Trophoblast cell (in vitro differentiated cells and primary cell): ENCODE measurements at regions not wholly inside any gene's neighbourhood (a gene's known extent, or its start where the extent isn't known, plus 50 kb on each side); places are given as distances from the start of the nearest gene placed in this dataset.

Experiments
- DNase-seq, 2 donors: peaks; one replicate each; pipeline ENCODE4 v3.0.0-alpha.2; 2016
- H2AFZ ChIP-seq: 2 replicates; pipeline ENCODE4 v1.6.1; 2013; ENCODE audit warnings: low read length, moderate library complexity, mild to moderate bottlenecking; ENCODE audit not compliant: insufficient read depth, poor library complexity
- H2AK5ac ChIP-seq: 2 replicates; pipeline ENCODE4 v1.6.1; 2013; ENCODE audit warnings: mild to moderate bottlenecking, low read length
- H2BK120ac ChIP-seq: 2 replicates; pipeline ENCODE4 v1.6.1; 2013; ENCODE audit warnings: low read length, mild to moderate bottlenecking, moderate library complexity; ENCODE audit not compliant: insufficient read depth, poor library complexity
- H2BK12ac ChIP-seq: 2 replicates; pipeline ENCODE4 v1.6.1; 2013; ENCODE audit warnings: mild to moderate bottlenecking, low read length, moderate library complexity
- H2BK5ac ChIP-seq: 2 replicates; pipeline ENCODE4 v1.6.1; 2013; ENCODE audit warnings: low read length, low read depth, moderate library complexity, mild to moderate bottlenecking; ENCODE audit not compliant: poor library complexity
- H3K14ac ChIP-seq: 2 replicates; pipeline ENCODE4 v1.6.1; 2013; ENCODE audit warnings: mild to moderate bottlenecking, low read length
- H3K18ac ChIP-seq: 2 replicates; pipeline ENCODE4 v1.6.1; 2013; ENCODE audit warnings: mild to moderate bottlenecking, low read length
- H3K23ac ChIP-seq: 2 replicates; pipeline ENCODE4 v1.6.1; 2013; ENCODE audit warnings: low read length
- H3K27ac ChIP-seq: 2 replicates; pipeline ENCODE4 v1.5.1; 2013; ENCODE audit warnings: low read depth, mild to moderate bottlenecking, inconsistent platforms, low read length, moderate library complexity
- H3K27me3 ChIP-seq: 2 replicates; pipeline ENCODE4 v1.6.1; 2013; ENCODE audit warnings: inconsistent platforms, mild to moderate bottlenecking, low read length, moderate library complexity; ENCODE audit not compliant: insufficient read depth
- H3K36me3 ChIP-seq, 2 experiments: 1 replicate in 1 of 2; 2 replicates in 1 of 2; pipeline ENCODE4 v1.6.1; 2013; ENCODE audit warnings: low read length in 2 of 2, mild to moderate bottlenecking in 2 of 2, moderate library complexity in 1 of 2; ENCODE audit not compliant: insufficient read depth in 2 of 2, control insufficient read depth in 1 of 2
- H3K4ac ChIP-seq: 2 replicates; pipeline ENCODE4 v1.6.1; 2013; ENCODE audit warnings: low read depth, mild to moderate bottlenecking, low read length, moderate library complexity
- H3K4me1 ChIP-seq, 2 experiments: 1 replicate in 1 of 2; 2 replicates in 1 of 2; pipeline ENCODE4 v1.6.1; 2013; ENCODE audit warnings: low read length in 2 of 2, mild to moderate bottlenecking in 2 of 2, moderate library complexity in 1 of 2; ENCODE audit not compliant: insufficient read depth in 2 of 2, control insufficient read depth in 1 of 2
- H3K4me2 ChIP-seq: 2 replicates; pipeline ENCODE4 v1.6.1; 2013; ENCODE audit warnings: inconsistent platforms, mild to moderate bottlenecking, low read length, moderate library complexity
- H3K4me3 ChIP-seq: 2 replicates; pipeline ENCODE4 v1.5.1; 2013; ENCODE audit warnings: mild to moderate bottlenecking, low read depth, low read length, inconsistent platforms
- H3K79me1 ChIP-seq: one replicate; pipeline ENCODE4 v1.6.1; 2013; ENCODE audit warnings: low read length
- H3K79me2 ChIP-seq: 2 replicates; pipeline ENCODE4 v1.6.1; 2013; ENCODE audit warnings: low read length, mild to moderate bottlenecking; ENCODE audit not compliant: control insufficient read depth, insufficient read depth, poor library complexity
- H3K9ac ChIP-seq: 2 replicates; pipeline ENCODE4 v1.6.1; 2013; ENCODE audit warnings: mild to moderate bottlenecking, low read length
- H3K9me3 ChIP-seq: 2 replicates; pipeline ENCODE4 v1.6.1; 2013; ENCODE audit warnings: low read depth, mild to moderate bottlenecking, control low read depth, inconsistent platforms, low read length; ENCODE audit not compliant: insufficient read depth
- H4K12ac ChIP-seq: 2 replicates; pipeline ENCODE4 v1.6.1; 2013; ENCODE audit warnings: low read depth, mild to moderate bottlenecking, low read length, moderate library complexity
- H4K8ac ChIP-seq: 2 replicates; pipeline ENCODE4 v1.6.1; 2013; ENCODE audit warnings: low read depth, mild to moderate bottlenecking, low read length, moderate library complexity
- H4K91ac ChIP-seq: one replicate; pipeline ENCODE4 v1.6.1; 2013; ENCODE audit warnings: low read depth, mild to moderate bottlenecking, low read length, moderate library complexity
- WGBS: extraction: QIAGEN DNeasy Blood & Tissue Kit; methylation state at CpG from one replicate; pipeline ENCODE4 v1.1.7; 2013; ENCODE audit warnings: missing lambda C conversion rate; ENCODE audit not compliant: insufficient read length, insufficient coverage; ENCODE audit errors: extremely low coverage; 5-methylcytosine and 5-hydroxymethylcytosine counted together

- H3K27ac ChIP-seq, result no peak overlapping the region
- no peak overlapping the region for H2BK120ac ChIP-seq
- H3K9ac ChIP-seq, result no peak overlapping the region
- no peak overlapping the region for H2AK5ac ChIP-seq
- no peak overlapping the region for H3K14ac ChIP-seq
- no peaks in the 10 kb centered on the region for H3K36me3 ChIP-seq
- no peaks in the 10 kb centered on the region for H3K79me1 ChIP-seq
- no peak overlapping the region for H3K4me2 ChIP-seq
- WGBS, result no CpG with 5 or more reads among the region's 3 CpGs
- no peak overlapping the region for H2BK12ac ChIP-seq
- H3K79me2 ChIP-seq, result no peaks in the 10 kb centered on the region
- no peak overlapping the region for H2BK5ac ChIP-seq
- H3K23ac ChIP-seq, result no peak overlapping the region
- H4K12ac ChIP-seq, result no peak overlapping the region
- H3K4ac ChIP-seq, result no peak overlapping the region
- no peak overlapping the region for H4K91ac ChIP-seq
- no peak overlapping the region for H4K8ac ChIP-seq
- no peaks in the 10 kb centered on the region for H3K9me3 ChIP-seq
- peak; percentile 58 to 90 for DNase-seq
- H3K4me3 ChIP-seq, result no peak overlapping the region
- H3K27me3 ChIP-seq, result no peaks in the 10 kb centered on the region
- no peak overlapping the region for H2AFZ ChIP-seq
- no peak overlapping the region for H3K18ac ChIP-seq
- H3K4me1 ChIP-seq, result no peaks in the 10 kb centered on the region
These were observed 423.3 kb upstream of the GRM7 start for GRCh38 chr3:6437631-6438030.

- no peak overlapping the region for H3K18ac ChIP-seq
- no peak overlapping the region for H3K4me3 ChIP-seq
- no peak overlapping the region for H3K27ac ChIP-seq
- no peak overlapping the region for H2AFZ ChIP-seq
- no peaks in the 10 kb centered on the region for H3K9me3 ChIP-seq
- H3K14ac ChIP-seq, result no peak overlapping the region
- WGBS, result no CpG with 5 or more reads among the region's 3 CpGs
- H3K79me2 ChIP-seq, result no peaks in the 10 kb centered on the region
- no peak overlapping the region for H2BK5ac ChIP-seq
- no peaks in the 10 kb centered on the region for H3K79me1 ChIP-seq
- no peaks in the 10 kb centered on the region for H3K4me1 ChIP-seq
- H3K23ac ChIP-seq, result no peak overlapping the region
- H2AK5ac ChIP-seq, result no peak overlapping the region
- H4K8ac ChIP-seq, result no peak overlapping the region
- no peaks in the 10 kb centered on the region for H3K36me3 ChIP-seq
- no peak overlapping the region for H4K12ac ChIP-seq
- H4K91ac ChIP-seq, result no peak overlapping the region
- H3K4me2 ChIP-seq, result no peak overlapping the region
- DNase-seq, result peak; percentile 5 to 62
- H3K9ac ChIP-seq, result no peak overlapping the region
- no peaks in the 10 kb centered on the region for H3K27me3 ChIP-seq
- no peak overlapping the region for H3K4ac ChIP-seq
- H2BK12ac ChIP-seq, result no peak overlapping the region
- H2BK120ac ChIP-seq, result no peak overlapping the region
These were observed 422.9 kb upstream of the GRM7 start for GRCh38 chr3:6438031-6438430.

- H3K79me1 ChIP-seq, result no peaks in the 10 kb centered on the region
- no peak overlapping the region for H3K4me2 ChIP-seq
- H3K4ac ChIP-seq, result no peak overlapping the region
- H3K4me3 ChIP-seq, result no peak overlapping the region
- H4K91ac ChIP-seq, result no peak overlapping the region
- DNase-seq, result no peak
- no peak overlapping the region for H2BK12ac ChIP-seq
- H3K4me1 ChIP-seq, result no peaks in the 10 kb centered on the region
- no peak overlapping the region for H2AFZ ChIP-seq
- no peak overlapping the region for H2BK5ac ChIP-seq
- H3K9me3 ChIP-seq, result no peaks in the 10 kb centered on the region
- no peak overlapping the region for H3K14ac ChIP-seq
- no peak overlapping the region for H3K23ac ChIP-seq
- H3K79me2 ChIP-seq, result no peaks in the 10 kb centered on the region
- no peak overlapping the region for H3K27ac ChIP-seq
- no peak overlapping the region for H3K9ac ChIP-seq
- H3K27me3 ChIP-seq, result no peaks in the 10 kb centered on the region
- no peak overlapping the region for H2BK120ac ChIP-seq
- H3K36me3 ChIP-seq, result no peaks in the 10 kb centered on the region
- H2AK5ac ChIP-seq, result no peak overlapping the region
- H4K8ac ChIP-seq, result no peak overlapping the region
- WGBS, result no CpG with 5 or more reads among the region's 8 CpGs
- no peak overlapping the region for H4K12ac ChIP-seq
- no peak overlapping the region for H3K18ac ChIP-seq
These were observed 421.7 kb upstream of the GRM7 start for GRCh38 chr3:6439226-6439625.

GRCh38 chr3:6439824-6440223 lies 421.1 kb upstream of the GRM7 start:
- no peak overlapping the region for H3K23ac ChIP-seq
- H3K18ac ChIP-seq, result no peak overlapping the region
- peaks cover 0 to under 1% of the 10 kb centered on the region in 2 experiments for H3K4me1 ChIP-seq
- no peak overlapping the region for H4K91ac ChIP-seq
- no peak overlapping the region for H3K4ac ChIP-seq
- H3K27me3 ChIP-seq, result no peaks in the 10 kb centered on the region
- no peaks in the 10 kb centered on the region for H3K36me3 ChIP-seq
- no peaks in the 10 kb centered on the region for H3K9me3 ChIP-seq
- no peak overlapping the region for H2AFZ ChIP-seq
- H2BK5ac ChIP-seq, result no peak overlapping the region
- H3K79me2 ChIP-seq, result no peaks in the 10 kb centered on the region
- H4K8ac ChIP-seq, result no peak overlapping the region
- H3K27ac ChIP-seq, result no peak overlapping the region
- no peak overlapping the region for H2AK5ac ChIP-seq
- WGBS, result no CpG with 5 or more reads among the region's 1 CpG
- no peak overlapping the region for H3K9ac ChIP-seq
- H3K79me1 ChIP-seq, result no peaks in the 10 kb centered on the region
- no peak overlapping the region for H4K12ac ChIP-seq
- H3K4me3 ChIP-seq, result no peak overlapping the region
- no peak overlapping the region for H2BK120ac ChIP-seq
- no peak for DNase-seq
- H3K14ac ChIP-seq, result no peak overlapping the region
- no peak overlapping the region for H3K4me2 ChIP-seq
- no peak overlapping the region for H2BK12ac ChIP-seq
